HepG2 (cell line): ENCODE measurements at regions not wholly inside any gene's neighbourhood (a gene's known extent, or its start where the extent isn't known, plus 50 kb on each side); places are given as distances from the start of the nearest gene placed in this dataset.
A peak's percentile ranks its signal among the peaks of the same experiment; 100 is the strongest.
"Not testable (repeated sequence)": the region's sequence is repeated elsewhere in the genome, so short reads cannot be mapped to it uniquely, and the experiment has no call there.

ENCODE experiments used
- ATAC-seq: fragments of 200-7000 bp; cut with Tn5 transposase; 3 replicates; pipeline ENCODE4 v1.9.1; 2020; ENCODE audit warnings: mild to moderate bottlenecking, moderate library complexity
- BruUV-seq: library from RNA; stranded (reverse); fragments of 400-500 nt; replicated peaks from 2 replicates; lab custom pipeline; 2021; lab: Mats Ljungman, UMichigan
- CTCF ChIA-PET: fragments of 300-600 bp; formaldehyde crosslinking; extraction: SDS; loops from one replicate; lab custom pipeline; 2021; ENCODE audit warnings: low total read pairs, inconsistent platforms, low intra/inter-chr PET ratio; lab: Yijun Ruan, JAX
- POLR2A ChIA-PET: fragments of 350-600 bp; sonication (Branson Sonifier 250); formaldehyde crosslinking; loops from one replicate; lab custom pipeline; 2020; ENCODE audit warnings: antibody characterized with exemption, inconsistent platforms; lab: Yijun Ruan, JAX
- DNase-seq: peaks from one replicate; pipeline ENCODE4 v3.0.0-alpha.2; 2015; ENCODE audit warnings: low spot score
- FAIRE-seq: peaks from 3 replicates; lab custom pipeline; 2011; peaks lifted over from hg19 to GRCh38; lab: Jason Lieb, UNC
- H2AFZ ChIP-seq: one replicate; pipeline ENCODE4 v1.6.1; 2011; ENCODE audit warnings: low read length, inconsistent platforms
- H3K27ac ChIP-seq: fragments of 300-600 bp; 3 replicates; pipeline ENCODE4 v1.8.0; 2011; ENCODE audit warnings: mixed run types, mild to moderate bottlenecking, mixed read lengths, low read length, inconsistent platforms; ENCODE audit not compliant: insufficient read depth; ENCODE audit errors: extremely low read length
- H3K27me3 ChIP-seq, 2 experiments: fragments of 200-600 bp in 1 of 2; 2 replicates in 1 of 2; 3 replicates in 1 of 2; pipeline versions ENCODE4 v1.6.0 to v1.8.0; 2011; ENCODE audit warnings: low read length in 2 of 2, mild to moderate bottlenecking in 2 of 2, moderate library complexity in 2 of 2, inconsistent platforms in 1 of 2; ENCODE audit not compliant: insufficient read depth in 2 of 2, control insufficient read depth in 1 of 2
- H3K36me3 ChIP-seq, 2 experiments: fragments of 200-600 bp in 1 of 2; replicated peaks in 1 of 2; 2 replicates in 1 of 2; 3 replicates in 1 of 2; pipeline versions ENCODE4 v1.5.1 to v1.8.0; 2011; ENCODE audit warnings: low read length in 2 of 2, inconsistent platforms in 1 of 2; ENCODE audit not compliant: insufficient read depth in 2 of 2, control insufficient read depth in 1 of 2
- H3K4me1 ChIP-seq: 2 replicates; pipeline ENCODE4 v1.5.1; 2012; ENCODE audit warnings: low read length, inconsistent platforms; ENCODE audit not compliant: insufficient read depth
- H3K4me2 ChIP-seq: 2 replicates; pipeline ENCODE4 v1.6.0; 2011; ENCODE audit warnings: low read depth, low read length, inconsistent platforms
- H3K4me3 ChIP-seq, 3 experiments: fragments of 200-600 bp in 1 of 3; sonication (generic), shearing (Covaris generic) in 1 of 3; replicated peaks in 1 of 3; 2 replicates each; pipeline ENCODE4 v1.5.1; 2011 to 2016; ENCODE audit warnings: low read length in 3 of 3, inconsistent platforms in 2 of 3, low read depth in 2 of 3, mild to moderate bottlenecking in 2 of 3, control low read depth in 1 of 3, mixed read lengths in 1 of 3; ENCODE audit not compliant: insufficient read depth in 1 of 3
- H3K79me2 ChIP-seq: one replicate; pipeline ENCODE4 v1.6.1; 2011; ENCODE audit warnings: low read length, inconsistent platforms; ENCODE audit not compliant: insufficient read depth
- H3K9ac ChIP-seq: 2 replicates; pipeline ENCODE4 v1.6.0; 2011; ENCODE audit warnings: mild to moderate bottlenecking, low read depth, low read length, inconsistent platforms; ENCODE audit not compliant: insufficient read depth
- H3K9me3 ChIP-seq: 2 replicates; pipeline ENCODE4 v1.5.1; 2012; ENCODE audit warnings: mild to moderate bottlenecking, low read length
- H4K20me1 ChIP-seq: 2 replicates; pipeline ENCODE4 v1.6.0; 2011; ENCODE audit warnings: inconsistent platforms, mild to moderate bottlenecking, low read length, moderate library complexity; ENCODE audit not compliant: insufficient read depth
- ATF5 ChIP-seq: sonication (generic); formaldehyde crosslinking; IDR thresholded peaks from 2 replicates; pipeline ENCODE4 v1.4.0; 2020; ENCODE audit warnings: mild to moderate bottlenecking, low read depth, missing genetic modification reagents
- CTCF ChIP-seq: sonication (generic); formaldehyde crosslinking; IDR thresholded peaks from 2 replicates; pipeline ENCODE4 v1.5.0; 2020; ENCODE audit warnings: mild to moderate bottlenecking, missing genetic modification reagents, moderate library complexity
- FOSL2 ChIP-seq: sonication (generic); formaldehyde crosslinking; IDR thresholded peaks from 2 replicates; pipeline ENCODE4 v1.4.0; 2020; ENCODE audit warnings: missing genetic modification reagents
- HMG20A ChIP-seq: IDR thresholded peaks from 2 replicates; pipeline ENCODE4 v1.6.1; 2016; ENCODE audit warnings: borderline replicate concordance
- HNRNPK ChIP-seq: fragments of 200-400 bp; formaldehyde crosslinking; IDR thresholded peaks from 2 replicates; pipeline ENCODE4 v1.6.1; 2018; ENCODE audit warnings: low read length, low read depth, moderate library complexity, mild to moderate bottlenecking; ENCODE audit not compliant: poor library complexity, severe bottlenecking
- KLF16 ChIP-seq, 2 experiments: sonication (generic) in 1 of 2; formaldehyde crosslinking in 1 of 2; IDR thresholded peaks; 2 replicates each; pipeline versions ENCODE4 v1.6.1 to v1.8.0; 2016 to 2023; ENCODE audit warnings: missing genetic modification reagents in 2 of 2, missing compliant biosample characterization in 1 of 2
- MXI1 ChIP-seq: IDR thresholded peaks from 3 replicates; pipeline ENCODE4 v1.6.1; 2012; ENCODE audit warnings: low read depth, low read length, inconsistent platforms, borderline replicate concordance
- RAD21 ChIP-seq: fragments of 450-650 bp; formaldehyde crosslinking; IDR thresholded peaks from 2 replicates; pipeline ENCODE4 v1.5.0; 2020; ENCODE audit warnings: mild to moderate bottlenecking
- ZSCAN30 ChIP-seq: sonication (generic); formaldehyde crosslinking; IDR thresholded peaks from 2 replicates; pipeline ENCODE4 v1.5.0; 2020; ENCODE audit warnings: mild to moderate bottlenecking, missing genetic modification reagents
- WGBS: methylation state at CpG from one replicate; pipeline ENCODE4 v1.1.6; 2017; ENCODE audit warnings: low lambda C conversion rate; 5-methylcytosine and 5-hydroxymethylcytosine counted together
- in situ Hi-C: cut with HindIII; loops from 2 replicates; pipeline ENCODE4 v1.10.0; 2017; ENCODE audit warnings: low pct_unique_long_range_greater_than_20kb; ENCODE audit not compliant: extremely low pct_ligation_motif_present
- intact Hi-C: fragments of 100-400 bp; cut with micrococcal nuclease; formaldehyde crosslinking; loops from one replicate; pipeline ENCODE4 v1.10.0; 2022; ENCODE audit not compliant: unreplicated experiment

GRCh38 chr9:71604197-71605063 lies 163.9 kb downstream of the CEMIP2 start (continued):
- TF ChIP-seq HMG20A (CRISPR knock-in tag) (0 out of 2 replicates have a peak, but pooled peaks have one; percentile 25), HNRNPK (no peak), KLF16 (CRISPR knock-in tag; IDR thresholded peaks at IDR 0.05) (peak in 1 of 2 experiments; percentile 38; a peak in 1 of 4 replicates), FOSL2 (CRISPR knock-in tag) (peak; percentile 16; the same call in 1 of the 2 replicates), CTCF (peak; percentile 86), RAD21 (CRISPR knock-in tag) (peak; percentile 74)

- H2AFZ ChIP-seq: no peak overlapping the region
- no peak for DNase-seq
- H3K4me2 ChIP-seq: no peak overlapping the region
- no peaks in the 10 kb centered on the region for H3K9me3 ChIP-seq
- no peak overlapping the region for H3K9ac ChIP-seq
- H3K79me2 ChIP-seq: no peaks in the 10 kb centered on the region
- CTCF ChIA-PET: no interaction called here
- H3K27ac ChIP-seq: no peak overlapping the region
- intact Hi-C loops (loop anchor here (5.0 kb wide), 1 partner anchor 110 kb away; no protein-coding TSS in a partner anchor), in situ Hi-C loops (no loop called here)
- no peak for FAIRE-seq
- no peaks in the 10 kb centered on the region for H4K20me1 ChIP-seq
- H3K4me3 ChIP-seq: no peak overlapping the region
- H3K36me3 ChIP-seq: no peaks in the 10 kb centered on the region
- no peaks in the 10 kb centered on the region for H3K27me3 ChIP-seq
- H3K4me1 ChIP-seq: no peaks in the 10 kb centered on the region
- ATAC-seq: no peak
- TF ChIP-seq ZSCAN30 (no peak), ATF5 (CRISPR knock-in tag) (no peak), MXI1 (no peak)
- POLR2A ChIA-PET: no interaction called here
- no TSS peak for BruUV-seq
These were observed 165.7 kb downstream of the CEMIP2 start for GRCh38 chr9:71602652-71603051.

- in situ Hi-C loops, H4K20me1 ChIP-seq, H3K9ac ChIP-seq, H3K4me3 ChIP-seq, CTCF ChIA-PET, H3K27me3 ChIP-seq, H3K4me2 ChIP-seq, H3K27ac ChIP-seq, H3K9me3 ChIP-seq, intact Hi-C loops, H2AFZ ChIP-seq, DNase-seq, ATAC-seq, BruUV-seq, FAIRE-seq, H3K79me2 ChIP-seq, POLR2A ChIA-PET, H3K4me1 ChIP-seq, H3K36me3 ChIP-seq: not testable (repeated sequence)
- WGBS: 41% methylated on average over 10 of the region's 12 CpGs
These were observed 172.6 kb downstream of the CEMIP2 start for GRCh38 chr9:71595762-71596161.
